GOT3 (cell line): ENCODE measurements at regions not wholly inside any gene's neighbourhood (a gene's known extent, or its start where the extent isn't known, plus 50 kb on each side); places are given as distances from the start of the nearest gene placed in this dataset.

Source experiments
- DNase-seq: peaks from one replicate; lab custom pipeline; 2025; ENCODE audit warnings: mixed read lengths; lab: John Stamatoyannopoulos, UW

GRCh38 chr11:15773476-15774387, 582.6 kb downstream of the SOX6 start:
- DNase-seq: no peak

GRCh38 chr11:15774388-15774939, 581.9 kb downstream of the SOX6 start:
- no peak for DNase-seq

- no peak for DNase-seq
Measured at GRCh38 chr11:15775015-15775541, 581.3 kb downstream of the SOX6 start.

- no peak for DNase-seq
Measured at GRCh38 chr11:15775797-15776196, 580.5 kb downstream of the SOX6 start.

- DNase-seq: no peak
Measured at GRCh38 chr11:15776366-15776765, 580.0 kb downstream of the SOX6 start.

- DNase-seq: no peak
Measured at GRCh38 chr11:15779518-15779917, 576.8 kb downstream of the SOX6 start.

GRCh38 chr11:15780382-15780781, 576.0 kb downstream of the SOX6 start:
- no peak for DNase-seq

GRCh38 chr11:15780837-15781236, 575.5 kb downstream of the SOX6 start:
- DNase-seq: no peak

GRCh38 chr11:15783619-15784018, 572.7 kb downstream of the SOX6 start:
- DNase-seq: no peak

- DNase-seq: no peak
Measured at GRCh38 chr11:15793043-15793996, 563.0 kb downstream of the SOX6 start.

- DNase-seq: no peak
Measured at GRCh38 chr11:15794361-15795150, 561.8 kb downstream of the SOX6 start.

- DNase-seq: no peak
Measured at GRCh38 chr11:15795378-15795777, 561.0 kb downstream of the SOX6 start.

GRCh38 chr11:15800111-15800800, 556.1 kb downstream of the SOX6 start:
- DNase-seq: no peak

GRCh38 chr11:15801126-15801525, 555.2 kb downstream of the SOX6 start:
- no peak for DNase-seq

- DNase-seq: no peak
Measured at GRCh38 chr11:15801616-15802015, 554.7 kb downstream of the SOX6 start.

- no peak for DNase-seq
Measured at GRCh38 chr11:15805726-15806125, 550.6 kb downstream of the SOX6 start.

GRCh38 chr11:15806217-15806616, 550.1 kb downstream of the SOX6 start:
- no peak for DNase-seq

GRCh38 chr11:15807827-15808226, 548.5 kb downstream of the SOX6 start:
- no peak for DNase-seq

GRCh38 chr11:15810082-15810481, 546.3 kb downstream of the SOX6 start:
- no peak for DNase-seq

GRCh38 chr11:15810525-15810924, 545.8 kb downstream of the SOX6 start:
- no peak for DNase-seq
